Naive thymus-derived CD4-positive, alpha-beta T cell (primary cell): ENCODE measurements at regions not wholly inside any gene's neighbourhood (a gene's known extent, or its start where the extent isn't known, plus 50 kb on each side); places are given as distances from the start of the nearest gene placed in this dataset.

Experiments
- ATAC-seq: fragments of 150-1000 bp; cut with Tn5 transposase; 2 replicates; pipeline ENCODE4 v1.10.0; 2021; ENCODE audit warnings: mild to moderate bottlenecking, moderate library complexity
- CTCF ChIA-PET: fragments of 350-600 bp; sonication (Branson Sonifier 250); formaldehyde crosslinking; loops from one replicate; lab custom pipeline; 2021; ENCODE audit warnings: antibody characterized with exemption; lab: Charles Lee
- POLR2A ChIA-PET: fragments of 350-600 bp; sonication (Branson Sonifier 250); formaldehyde crosslinking; loops from one replicate; lab custom pipeline; 2021; ENCODE audit warnings: antibody characterized with exemption, inconsistent platforms; lab: Charles Lee
- DNase-seq, 9 donors: peaks; one replicate each; pipeline versions ENCODE4 v3.0.0 to v3.0.0-alpha.2; 2020 to 2022; ENCODE audit warnings: mixed read lengths in 1 of 9
- H3K27ac ChIP-seq: one replicate; pipeline ENCODE4 v1.7.0; 2013; ENCODE audit warnings: mild to moderate bottlenecking, low read depth, low read length, moderate library complexity
- H3K27me3 ChIP-seq, 2 donors: one replicate each; pipeline ENCODE4 v1.7.0; 2013; ENCODE audit warnings: low read length in 2 of 2, mild to moderate bottlenecking in 2 of 2, moderate library complexity in 2 of 2; ENCODE audit not compliant: control insufficient read depth in 2 of 2, insufficient read depth in 2 of 2
- H3K36me3 ChIP-seq, 3 experiments: 1 replicate in 2 of 3; 2 replicates in 1 of 3; pipeline ENCODE4 v1.7.0; 2013; ENCODE audit warnings: low read length in 3 of 3, mild to moderate bottlenecking in 3 of 3, moderate library complexity in 1 of 3; ENCODE audit not compliant: insufficient read depth in 3 of 3, control insufficient read depth in 2 of 3
- H3K4me1 ChIP-seq, 2 donors: one replicate each; pipeline ENCODE4 v1.7.0; 2013; ENCODE audit warnings: low read length in 2 of 2, mild to moderate bottlenecking in 2 of 2, moderate library complexity in 1 of 2; ENCODE audit not compliant: control insufficient read depth in 2 of 2, insufficient read depth in 2 of 2
- H3K4me3 ChIP-seq: 2 replicates; pipeline ENCODE4 v1.7.0; 2013; ENCODE audit warnings: mild to moderate bottlenecking, low read length
- H3K9me3 ChIP-seq, 3 experiments: 1 replicate in 2 of 3; 2 replicates in 1 of 3; pipeline ENCODE4 v1.7.0; 2013; ENCODE audit warnings: low read length in 3 of 3; ENCODE audit not compliant: control insufficient read depth in 2 of 3
- H3K27ac Mint-ChIP-seq, 9 donors: one replicate each; pipeline ENCODE4 v1.8.0; 2020 to 2022; ENCODE audit warnings: mixed read lengths in 9 of 9, mild to moderate bottlenecking in 8 of 9, moderate library complexity in 5 of 9, inconsistent platforms in 2 of 9
- H3K27me3 Mint-ChIP-seq, 5 donors: one replicate each; pipeline ENCODE4 v1.8.0; 2021 to 2022; ENCODE audit warnings: mixed read lengths in 5 of 5, mild to moderate bottlenecking in 1 of 5
- H3K36me3 Mint-ChIP-seq, 5 donors: one replicate each; pipeline ENCODE4 v1.8.0; 2020 to 2022; ENCODE audit warnings: mixed read lengths in 5 of 5, mild to moderate bottlenecking in 3 of 5, inconsistent platforms in 1 of 5
- H3K4me1 Mint-ChIP-seq, 7 donors: one replicate each; pipeline ENCODE4 v1.8.0; 2020 to 2022; ENCODE audit warnings: mixed read lengths in 7 of 7, mild to moderate bottlenecking in 3 of 7, inconsistent platforms in 1 of 7
- H3K4me3 Mint-ChIP-seq, 10 donors: one replicate each; pipeline ENCODE4 v1.8.0; 2020 to 2022; ENCODE audit warnings: mild to moderate bottlenecking in 10 of 10, mixed read lengths in 10 of 10, moderate library complexity in 6 of 10, inconsistent platforms in 2 of 10
- H3K9me3 Mint-ChIP-seq, 11 donors: one replicate each; pipeline ENCODE4 v1.8.0; 2020 to 2022; ENCODE audit warnings: mixed read lengths in 11 of 11, mild to moderate bottlenecking in 4 of 11, inconsistent platforms in 1 of 11, moderate library complexity in 1 of 11
- intact Hi-C, 2 donors: fragments of 100-400 bp; cut with micrococcal nuclease; formaldehyde crosslinking; loops; one replicate each; pipeline ENCODE4 v1.15.1; 2023

GRCh38 chr6:80938131-80938530 lies 814.4 kb downstream of the TENT5A start:
- no peaks in the 10 kb centered on the region for H3K27me3 Mint-ChIP-seq
- H3K27ac ChIP-seq = no peak overlapping the region

GRCh38 chr6:80932359-80932758 lies 820.1 kb downstream of the TENT5A start:
- no peaks in the 10 kb centered on the region for H3K9me3 ChIP-seq
- ChIA-PET CTCF (no interaction called here), POLR2A (no interaction called here)
- peaks cover 2 to 27% (median 9%) of the 10 kb centered on the region in 11 donors for H3K9me3 Mint-ChIP-seq
- no peaks in the 10 kb centered on the region for H3K27me3 ChIP-seq
- no peak overlapping the region for H3K27ac Mint-ChIP-seq
- no peak overlapping the region for H3K4me3 ChIP-seq
- intact Hi-C loops = no loop called here
- ATAC-seq (no peak), DNase-seq (no peak)
- no peak overlapping the region for H3K27ac ChIP-seq
- H3K36me3 Mint-ChIP-seq = no peaks in the 10 kb centered on the region
- no peaks in the 10 kb centered on the region for H3K4me1 ChIP-seq
- no peak overlapping the region for H3K4me3 Mint-ChIP-seq
- no peaks in the 10 kb centered on the region for H3K4me1 Mint-ChIP-seq
- no peaks in the 10 kb centered on the region for H3K36me3 ChIP-seq
- no peaks in the 10 kb centered on the region for H3K27me3 Mint-ChIP-seq

More at GRCh38 chr6:80938131-80938530, 814.4 kb downstream of the TENT5A start:
- Mint-ChIP-seq H3K4me1 (no peaks in the 10 kb centered on the region), H3K4me3 (no peak overlapping the region), H3K9me3 (peaks cover 4 to 29% (median 10%) of the 10 kb centered on the region in 11 donors), H3K27ac (no peak overlapping the region), H3K36me3 (no peaks in the 10 kb centered on the region)
- Histone ChIP-seq H3K9me3 (no peaks in the 10 kb centered on the region), H3K4me3 (no peak overlapping the region), H3K36me3 (no peaks in the 10 kb centered on the region), H3K27me3 (no peaks in the 10 kb centered on the region), H3K4me1 (no peaks in the 10 kb centered on the region)
- ChIA-PET POLR2A (no interaction called here), CTCF (no interaction called here)
- DNase-seq (no peak), ATAC-seq (no peak)
- intact Hi-C loops = no loop called here

- no peaks in the 10 kb centered on the region for H3K4me1 Mint-ChIP-seq
- ChIA-PET CTCF (no interaction called here), POLR2A (no interaction called here)
- no peaks in the 10 kb centered on the region for H3K27me3 Mint-ChIP-seq
- no peaks in the 10 kb centered on the region for H3K36me3 Mint-ChIP-seq
- ATAC-seq (no peak), DNase-seq (no peak)
- no peak overlapping the region for H3K27ac ChIP-seq
- H3K4me3 Mint-ChIP-seq = no peak overlapping the region
- H3K4me3 ChIP-seq = no peak overlapping the region
- no peaks in the 10 kb centered on the region for H3K9me3 ChIP-seq
- intact Hi-C loops = no loop called here
- no peak overlapping the region for H3K27ac Mint-ChIP-seq
- H3K9me3 Mint-ChIP-seq = peaks cover 2 to 22% (median 7%) of the 10 kb centered on the region in 11 donors
- no peaks in the 10 kb centered on the region for H3K27me3 ChIP-seq
- H3K4me1 ChIP-seq = no peaks in the 10 kb centered on the region
- H3K36me3 ChIP-seq = no peaks in the 10 kb centered on the region
These were observed 822.1 kb downstream of the TENT5A start for GRCh38 chr6:80930376-80930775.

- no peak overlapping the region for H3K4me3 ChIP-seq
- Mint-ChIP-seq H3K27me3 (no peaks in the 10 kb centered on the region), H3K4me3 (no peak overlapping the region), H3K4me1 (no peaks in the 10 kb centered on the region), H3K9me3 (peaks cover 0 to 14% (median 4%) of the 10 kb centered on the region in 11 donors), H3K27ac (no peak overlapping the region), H3K36me3 (no peaks in the 10 kb centered on the region)
- no peaks in the 10 kb centered on the region for H3K4me1 ChIP-seq
- H3K9me3 ChIP-seq = no peaks in the 10 kb centered on the region
- intact Hi-C loops = no loop called here
- DNase-seq (no peak), ATAC-seq (no peak)
- POLR2A ChIA-PET = no interaction called here
- H3K27ac ChIP-seq = no peak overlapping the region
- H3K36me3 ChIP-seq = no peaks in the 10 kb centered on the region
- CTCF ChIA-PET = no interaction called here
- no peaks in the 10 kb centered on the region for H3K27me3 ChIP-seq
These were observed 817.3 kb downstream of the BCKDHB start for GRCh38 chr6:80923816-80924215.

- ChIA-PET POLR2A (no interaction called here), CTCF (no interaction called here)
- H3K36me3 Mint-ChIP-seq = no peaks in the 10 kb centered on the region
- H3K27me3 Mint-ChIP-seq = no peaks in the 10 kb centered on the region
- H3K27me3 ChIP-seq = no peaks in the 10 kb centered on the region
- H3K4me3 ChIP-seq = no peak overlapping the region
- H3K9me3 ChIP-seq = no peaks in the 10 kb centered on the region
- H3K4me3 Mint-ChIP-seq = no peak overlapping the region
- H3K4me1 Mint-ChIP-seq = no peaks in the 10 kb centered on the region
- DNase-seq (no peak), ATAC-seq (no peak)
- intact Hi-C loops = no loop called here
- H3K4me1 ChIP-seq = no peaks in the 10 kb centered on the region
- no peaks in the 10 kb centered on the region for H3K36me3 ChIP-seq
- H3K9me3 Mint-ChIP-seq = peaks cover 0 to 14% (median 4%) of the 10 kb centered on the region in 11 donors
- H3K27ac ChIP-seq = no peak overlapping the region
- no peak overlapping the region for H3K27ac Mint-ChIP-seq
These were observed 816.5 kb downstream of the BCKDHB start for GRCh38 chr6:80922916-80923455.

- CTCF ChIA-PET = no interaction called here
- no peaks in the 10 kb centered on the region for H3K27me3 Mint-ChIP-seq
- no peaks in the 10 kb centered on the region for H3K36me3 Mint-ChIP-seq
- H3K27ac Mint-ChIP-seq = no peak overlapping the region
- Histone ChIP-seq H3K4me1 (no peaks in the 10 kb centered on the region), H3K4me3 (no peak overlapping the region), H3K27ac (no peak overlapping the region), H3K9me3 (no peaks in the 10 kb centered on the region), H3K27me3 (no peaks in the 10 kb centered on the region), H3K36me3 (no peaks in the 10 kb centered on the region)
- POLR2A ChIA-PET = no interaction called here
- intact Hi-C loops = no loop called here
- ATAC-seq (no peak), DNase-seq (no peak)
- H3K9me3 Mint-ChIP-seq = peaks cover 0 to 12% (median 2%) of the 10 kb centered on the region in 11 donors
- no peaks in the 10 kb centered on the region for H3K4me1 Mint-ChIP-seq
- H3K4me3 Mint-ChIP-seq = no peak overlapping the region
These were observed 815.5 kb downstream of the BCKDHB start for GRCh38 chr6:80921861-80922460.

- H3K4me3 ChIP-seq = no peak overlapping the region
- Mint-ChIP-seq H3K36me3 (no peaks in the 10 kb centered on the region), H3K27me3 (no peaks in the 10 kb centered on the region), H3K4me3 (no peak overlapping the region), H3K27ac (no peak overlapping the region), H3K9me3 (peaks cover 0 to 10% (median 3%) of the 10 kb centered on the region in 11 donors), H3K4me1 (no peaks in the 10 kb centered on the region)
- CTCF ChIA-PET = no interaction called here
- H3K27ac ChIP-seq = no peak overlapping the region
- no peaks in the 10 kb centered on the region for H3K4me1 ChIP-seq
- DNase-seq (no peak), ATAC-seq (no peak)
- intact Hi-C loops = no loop called here
- H3K36me3 ChIP-seq = no peaks in the 10 kb centered on the region
- no peaks in the 10 kb centered on the region for H3K27me3 ChIP-seq
- POLR2A ChIA-PET = no interaction called here
- H3K9me3 ChIP-seq = no peaks in the 10 kb centered on the region
These were observed 801.4 kb downstream of the BCKDHB start for GRCh38 chr6:80907831-80908230.
